Thoracic aorta (tissue), 2 donors: ENCODE measurements at regions not wholly inside any gene's neighbourhood (a gene's known extent, or its start where the extent isn't known, plus 50 kb on each side); places are given as distances from the start of the nearest gene placed in this dataset.

Experiments used
- ATAC-seq: fragments of 150-250 bp; one replicate; pipeline ENCODE4 v1.8.0; 2017; ENCODE audit warnings: low read depth; ENCODE audit not compliant: insufficient number of reproducible peaks, low FRiP score
- DNase-seq: peaks from one replicate; pipeline ENCODE4 v3.0.0-alpha.2; 2020; ENCODE audit warnings: low spot score
- H3K27ac ChIP-seq, 2 donors: fragments of 200-600 bp; sonication (generic); 1 replicate in 1 of 2; 2 replicates in 1 of 2; pipeline ENCODE4 v1.5.1; 2016; ENCODE audit warnings: mild to moderate bottlenecking in 2 of 2, moderate library complexity in 2 of 2
- H3K27me3 ChIP-seq: fragments of 200-600 bp; sonication (generic); replicated peaks from 2 replicates; pipeline ENCODE4 v1.6.0; 2016; ENCODE audit warnings: mild to moderate bottlenecking; ENCODE audit not compliant: insufficient read depth
- H3K36me3 ChIP-seq: fragments of 200-600 bp; sonication (generic); one replicate; pipeline ENCODE4 v1.5.1; 2016
- H3K4me1 ChIP-seq, 2 donors: fragments of 200-600 bp; sonication (generic); 1 replicate in 1 of 2; 2 replicates in 1 of 2; pipeline versions ENCODE4 v1.5.1 to v1.6.0; 2016; ENCODE audit warnings: low read depth in 2 of 2, mild to moderate bottlenecking in 1 of 2; ENCODE audit not compliant: control insufficient read depth in 1 of 2
- H3K4me3 ChIP-seq: fragments of 200-600 bp; sonication (generic); 2 replicates; pipeline ENCODE4 v1.5.1; 2016; ENCODE audit warnings: mild to moderate bottlenecking
- H3K9me3 ChIP-seq: fragments of 200-600 bp; sonication (generic); 2 replicates; pipeline ENCODE4 v1.5.1; 2016
- TF ChIP-seq, protein P1 (sequence below): fragments of 200-600 bp; sonication (generic); IDR thresholded peaks from one replicate; pipeline ENCODE4 v1.5.1; 2019; ENCODE audit warnings: antibody characterized with exemption

DNA sequence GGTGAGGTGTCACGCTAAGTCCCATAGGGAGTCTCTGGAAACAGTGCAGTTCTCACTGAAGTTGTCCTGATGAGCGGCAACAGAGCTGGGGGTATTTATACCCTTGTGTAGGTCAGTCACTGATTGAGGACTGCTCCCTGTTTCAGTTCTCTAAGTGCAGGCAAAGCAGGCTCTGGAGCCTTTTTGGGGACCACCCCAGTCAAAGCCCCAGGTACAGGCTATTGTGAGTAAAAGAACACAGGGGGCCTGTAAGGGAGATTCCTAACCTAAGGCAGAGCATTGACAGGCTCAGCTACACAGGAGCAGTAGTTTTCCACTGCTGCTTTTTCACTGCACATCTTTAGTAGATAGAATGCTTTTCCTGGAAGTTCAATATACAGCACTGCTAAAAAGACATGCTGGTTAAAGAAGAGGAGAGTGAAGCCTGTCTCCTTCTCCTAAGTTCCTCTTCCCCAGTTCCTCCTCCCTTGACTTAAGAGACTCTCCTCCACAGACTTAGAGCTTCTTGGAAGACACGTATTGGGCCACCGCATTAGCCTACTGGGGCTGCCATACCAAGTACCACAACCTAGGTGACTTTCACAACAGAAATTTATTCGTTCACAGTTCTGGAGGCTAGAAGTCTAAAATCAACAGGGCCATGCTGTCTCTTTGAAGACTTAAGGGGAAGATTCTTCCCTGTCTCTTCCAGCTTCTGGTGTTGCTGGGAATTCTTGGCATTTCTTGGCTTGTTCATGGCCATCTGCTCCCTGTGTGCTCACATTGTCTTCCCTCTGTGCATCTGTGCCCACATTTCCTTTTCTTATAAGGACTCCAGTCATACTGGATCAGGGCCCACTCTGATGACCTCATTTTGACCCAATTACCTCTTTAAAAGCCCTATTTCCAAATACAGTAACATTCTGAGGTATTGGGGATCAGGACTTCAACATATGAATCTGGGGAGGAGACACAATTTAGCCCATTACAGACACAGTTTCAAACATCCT is 221.0 kb downstream of the ESM1 start:
- DNase-seq: no peak

DNA sequence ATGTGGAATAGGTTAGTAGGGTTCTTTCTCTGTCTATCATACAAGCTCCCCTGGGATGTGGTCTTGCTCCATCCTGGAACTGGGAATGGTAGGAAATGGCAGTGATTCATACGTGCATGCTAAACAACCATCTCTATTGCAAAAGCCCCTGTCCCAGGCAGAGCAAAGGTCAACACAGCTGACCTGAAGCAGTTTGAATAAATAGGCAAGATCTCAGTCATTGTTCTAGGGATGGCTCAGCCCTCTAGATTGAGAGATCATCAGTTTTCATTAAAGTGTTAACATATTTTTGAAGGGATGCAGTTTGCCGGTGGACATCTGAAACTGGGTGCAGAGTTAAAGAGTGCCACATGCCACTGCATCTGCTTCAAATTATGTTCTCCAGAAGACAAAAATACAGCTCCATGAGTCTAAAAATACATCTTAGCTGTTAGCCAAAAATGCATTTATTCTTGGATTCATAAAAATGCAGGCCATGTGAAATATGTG is 224.1 kb downstream of the ESM1 start:
- Histone ChIP-seq H3K27me3 (no peaks in the 10 kb centered on the region), H3K4me1 (peaks cover 13 to 24% of the 10 kb centered on the region in 2 donors), H3K36me3 (no peaks in the 10 kb centered on the region), H3K4me3 (no peak overlapping the region), H3K9me3 (no peaks in the 10 kb centered on the region), H3K27ac (peak overlapping the region; percentile 4 to 68)
- ATAC-seq: no peak
- TF ChIP-seq, protein P1, sequence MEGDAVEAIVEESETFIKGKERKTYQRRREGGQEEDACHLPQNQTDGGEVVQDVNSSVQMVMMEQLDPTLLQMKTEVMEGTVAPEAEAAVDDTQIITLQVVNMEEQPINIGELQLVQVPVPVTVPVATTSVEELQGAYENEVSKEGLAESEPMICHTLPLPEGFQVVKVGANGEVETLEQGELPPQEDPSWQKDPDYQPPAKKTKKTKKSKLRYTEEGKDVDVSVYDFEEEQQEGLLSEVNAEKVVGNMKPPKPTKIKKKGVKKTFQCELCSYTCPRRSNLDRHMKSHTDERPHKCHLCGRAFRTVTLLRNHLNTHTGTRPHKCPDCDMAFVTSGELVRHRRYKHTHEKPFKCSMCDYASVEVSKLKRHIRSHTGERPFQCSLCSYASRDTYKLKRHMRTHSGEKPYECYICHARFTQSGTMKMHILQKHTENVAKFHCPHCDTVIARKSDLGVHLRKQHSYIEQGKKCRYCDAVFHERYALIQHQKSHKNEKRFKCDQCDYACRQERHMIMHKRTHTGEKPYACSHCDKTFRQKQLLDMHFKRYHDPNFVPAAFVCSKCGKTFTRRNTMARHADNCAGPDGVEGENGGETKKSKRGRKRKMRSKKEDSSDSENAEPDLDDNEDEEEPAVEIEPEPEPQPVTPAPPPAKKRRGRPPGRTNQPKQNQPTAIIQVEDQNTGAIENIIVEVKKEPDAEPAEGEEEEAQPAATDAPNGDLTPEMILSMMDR: no peak
- no peak for DNase-seq

More for the DNA sequence above, 221.0 kb downstream of the ESM1 start:
- no peaks in the 10 kb centered on the region for H3K36me3 ChIP-seq
- no peak overlapping the region for H3K27ac ChIP-seq
- no peaks in the 10 kb centered on the region for H3K27me3 ChIP-seq
- no peaks in the 10 kb centered on the region for H3K9me3 ChIP-seq
- no peak for ATAC-seq
- TF ChIP-seq, protein P1: no peak
- peaks cover 13 to 24% of the 10 kb centered on the region in 2 donors for H3K4me1 ChIP-seq
- H3K4me3 ChIP-seq: no peak overlapping the region

DNA sequence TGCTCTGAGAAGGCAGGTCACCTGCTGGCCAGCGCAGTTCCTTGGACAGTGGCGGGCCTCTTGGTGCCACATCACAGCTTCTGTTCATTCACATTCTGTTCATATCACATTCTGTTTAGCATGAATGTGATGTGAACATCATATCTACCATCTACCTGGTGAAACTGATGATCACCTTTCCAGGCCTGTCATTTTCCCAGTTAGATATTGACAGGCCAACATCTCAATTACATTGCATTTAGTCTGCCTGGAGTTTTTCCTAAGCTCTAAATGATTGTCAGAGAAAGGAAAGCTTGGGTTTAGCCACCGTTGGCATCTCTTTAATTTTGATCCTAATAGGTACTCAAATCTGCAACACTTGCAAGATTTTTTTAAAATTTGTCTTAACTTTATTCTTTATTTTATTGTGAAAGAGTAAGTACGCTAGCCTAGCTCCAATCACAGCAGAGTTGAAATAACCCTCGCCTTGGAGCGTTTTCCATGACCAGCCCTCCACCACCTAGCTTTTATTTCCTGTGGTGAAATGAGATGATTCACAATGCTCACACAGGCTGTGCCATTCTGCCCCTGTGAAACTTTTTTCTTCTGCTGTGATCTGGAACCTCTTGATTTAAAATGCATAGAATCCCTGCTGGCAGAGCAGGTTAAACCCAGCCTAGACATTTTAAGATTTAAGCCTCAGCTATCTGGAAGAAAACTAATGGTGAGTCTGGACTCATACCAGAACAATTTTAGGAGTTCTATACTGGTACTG is 225.0 kb downstream of the ESM1 start:
- Histone ChIP-seq H3K4me1 (peaks cover 13 to 24% of the 10 kb centered on the region in 2 donors), H3K4me3 (no peak overlapping the region), H3K27ac (peak overlapping the region; percentile 55 to 68), H3K9me3 (no peaks in the 10 kb centered on the region), H3K27me3 (no peaks in the 10 kb centered on the region), H3K36me3 (no peaks in the 10 kb centered on the region)
- ATAC-seq: peak; percentile 57
- TF ChIP-seq, protein P1: no peak
- no peak for DNase-seq

DNA sequence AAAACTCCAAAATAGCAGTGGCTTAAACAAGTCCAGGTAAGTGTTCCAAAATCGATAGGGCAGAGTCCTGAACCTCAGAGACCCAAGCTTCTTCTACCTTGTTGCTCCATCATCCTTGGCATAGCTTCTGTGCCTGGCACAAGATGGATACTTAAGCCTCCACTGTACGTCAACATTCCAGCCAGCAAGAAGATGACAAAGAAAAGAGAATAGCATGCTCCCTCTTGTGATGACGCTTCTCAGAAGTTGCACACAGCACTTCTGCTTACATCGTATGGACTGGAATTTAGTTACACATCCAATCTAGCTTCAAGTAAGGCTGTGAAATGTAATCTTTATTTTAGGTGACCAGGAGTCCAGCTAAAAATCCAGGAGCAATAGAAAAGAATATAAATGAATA is 227.4 kb downstream of the ESM1 start:
- H3K27me3 ChIP-seq: no peaks in the 10 kb centered on the region
- no peak overlapping the region for H3K27ac ChIP-seq
- H3K4me1 ChIP-seq: peaks cover 13 to 24% of the 10 kb centered on the region in 2 donors
- no peak for ATAC-seq
- no peaks in the 10 kb centered on the region for H3K36me3 ChIP-seq
- no peak for DNase-seq
- TF ChIP-seq, protein P1: no peak
- no peak overlapping the region for H3K4me3 ChIP-seq
- no peaks in the 10 kb centered on the region for H3K9me3 ChIP-seq

DNA sequence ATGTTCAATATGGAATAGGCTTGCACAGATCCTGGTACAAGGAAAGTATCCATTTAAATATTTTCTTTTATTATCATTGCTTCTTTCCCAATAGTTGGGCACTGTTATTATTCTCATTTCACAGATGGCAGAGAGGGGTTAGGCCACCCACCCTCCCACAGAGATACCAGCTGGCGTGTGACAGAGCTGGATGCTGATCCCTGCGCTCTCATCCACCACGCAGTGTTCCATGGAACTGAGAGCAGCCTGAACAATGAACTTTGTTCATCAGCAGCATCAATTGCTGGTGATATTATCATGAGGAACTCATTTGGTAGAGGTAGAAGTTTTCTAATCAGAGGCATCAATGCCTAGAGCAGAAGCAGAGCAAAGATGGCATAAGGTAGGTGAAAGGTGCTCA is 227.9 kb downstream of the ESM1 start:
- DNase-seq (no peak), ATAC-seq (no peak)
- H3K9me3 ChIP-seq: no peaks in the 10 kb centered on the region
- no peak overlapping the region for H3K4me3 ChIP-seq
- no peak overlapping the region for H3K27ac ChIP-seq
- H3K27me3 ChIP-seq: no peaks in the 10 kb centered on the region
- TF ChIP-seq, protein P1: no peak
- H3K36me3 ChIP-seq: no peaks in the 10 kb centered on the region
- H3K4me1 ChIP-seq: peaks cover 13 to 24% of the 10 kb centered on the region in 2 donors
